ENCODE measurements at regions not wholly inside any gene's neighbourhood (a gene's known extent, or its start where the extent isn't known, plus 50 kb on each side); places are given as distances from the start of the nearest gene placed in this dataset.

DNA sequence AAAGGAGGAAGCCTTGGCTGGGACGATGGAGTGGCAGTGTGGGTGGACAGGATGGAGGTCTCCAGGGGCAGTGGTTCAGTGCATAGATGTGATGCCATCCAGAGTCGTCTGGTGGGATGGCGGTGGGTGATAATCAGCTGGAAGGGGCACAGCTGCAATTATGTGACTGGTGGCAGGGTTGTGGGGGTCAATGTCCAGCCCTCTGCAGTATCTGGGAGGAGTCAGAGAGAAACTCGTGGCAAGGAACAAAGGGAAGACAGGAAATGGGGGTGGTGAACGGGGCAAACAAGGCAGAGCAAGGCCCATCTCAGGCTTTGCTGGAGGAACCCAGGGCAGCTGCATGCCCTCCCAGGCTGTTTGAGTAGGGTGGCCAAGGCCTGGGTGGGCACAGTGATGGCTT, 118.3 kb upstream of the USP24 start:
- no peaks in the 10 kb centered on the region for H3K79me2 ChIP-seq (ENCODE audit: low read depth)
- peaks cover 11% of the 10 kb centered on the region for H3K27me3 Mint-ChIP-seq (ENCODE audit: insufficient read depth, low read depth)
- H3K9me3 Mint-ChIP-seq: no peaks in the 10 kb centered on the region
- DNase-seq (ENCODE audit: low spot score): no peak
- no peaks in the 10 kb centered on the region for H4K20me1 ChIP-seq (ENCODE audit: low read depth)
- H3K27ac Mint-ChIP-seq: no peak overlapping the region
- no peak overlapping the region for H3K27ac ChIP-seq
- H3K36me3 Mint-ChIP-seq: no peaks in the 10 kb centered on the region
- H3K4me1 ChIP-seq: no peaks in the 10 kb centered on the region
- no peaks in the 10 kb centered on the region for H3K27me3 ChIP-seq
- H3K9ac ChIP-seq: no peak overlapping the region
- no peaks in the 10 kb centered on the region for H3K9me3 ChIP-seq (ENCODE audit: low read depth)
- no peaks in the 10 kb centered on the region for H3F3A ChIP-seq (ENCODE audit: low read depth)
- H3K4me3 Mint-ChIP-seq: no peak overlapping the region
- H3K36me3 ChIP-seq: no peaks in the 10 kb centered on the region
- no peak overlapping the region for H3K4me2 ChIP-seq
- no peak overlapping the region for H2AFZ ChIP-seq (replicated peaks)
- peaks cover 6% of the 10 kb centered on the region for H3K4me1 Mint-ChIP-seq
- TF ChIP-seq EZH2 (IDR thresholded peaks at IDR 0.05) (no peak), EZH2phosphoT487 (IDR thresholded peaks at IDR 0.05) (no peak)
- TF ChIP-seq, protein P1, sequence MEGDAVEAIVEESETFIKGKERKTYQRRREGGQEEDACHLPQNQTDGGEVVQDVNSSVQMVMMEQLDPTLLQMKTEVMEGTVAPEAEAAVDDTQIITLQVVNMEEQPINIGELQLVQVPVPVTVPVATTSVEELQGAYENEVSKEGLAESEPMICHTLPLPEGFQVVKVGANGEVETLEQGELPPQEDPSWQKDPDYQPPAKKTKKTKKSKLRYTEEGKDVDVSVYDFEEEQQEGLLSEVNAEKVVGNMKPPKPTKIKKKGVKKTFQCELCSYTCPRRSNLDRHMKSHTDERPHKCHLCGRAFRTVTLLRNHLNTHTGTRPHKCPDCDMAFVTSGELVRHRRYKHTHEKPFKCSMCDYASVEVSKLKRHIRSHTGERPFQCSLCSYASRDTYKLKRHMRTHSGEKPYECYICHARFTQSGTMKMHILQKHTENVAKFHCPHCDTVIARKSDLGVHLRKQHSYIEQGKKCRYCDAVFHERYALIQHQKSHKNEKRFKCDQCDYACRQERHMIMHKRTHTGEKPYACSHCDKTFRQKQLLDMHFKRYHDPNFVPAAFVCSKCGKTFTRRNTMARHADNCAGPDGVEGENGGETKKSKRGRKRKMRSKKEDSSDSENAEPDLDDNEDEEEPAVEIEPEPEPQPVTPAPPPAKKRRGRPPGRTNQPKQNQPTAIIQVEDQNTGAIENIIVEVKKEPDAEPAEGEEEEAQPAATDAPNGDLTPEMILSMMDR (IDR thresholded peaks at IDR 0.05): no peak
- no peak overlapping the region for H3K4me3 ChIP-seq

DNA sequence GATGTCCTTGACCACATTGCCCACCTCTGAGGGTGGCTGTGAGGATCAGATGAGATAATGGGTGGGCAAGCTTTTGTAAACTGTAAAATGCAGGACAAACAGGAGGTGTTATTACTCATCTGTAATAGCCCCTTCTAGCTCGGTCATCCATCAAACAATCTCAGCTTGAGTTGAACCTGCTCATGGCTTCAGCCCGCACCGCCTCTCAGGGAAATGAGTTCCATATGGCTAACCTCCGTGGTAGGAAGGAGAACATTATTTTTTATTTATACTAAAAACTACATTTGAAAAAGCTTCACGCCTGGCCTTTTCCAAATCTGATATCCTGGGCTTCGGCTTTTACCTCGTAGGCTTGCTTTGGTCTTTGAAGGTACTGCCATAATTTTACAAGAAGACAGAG, 116.2 kb upstream of the USP24 start:
- Histone ChIP-seq H3F3A (ENCODE audit: low read depth) (no peaks in the 10 kb centered on the region), H3K79me2 (ENCODE audit: low read depth) (no peaks in the 10 kb centered on the region), H3K9me3 (ENCODE audit: low read depth) (no peaks in the 10 kb centered on the region), H3K4me1 (no peaks in the 10 kb centered on the region), H3K27me3 (no peaks in the 10 kb centered on the region), H2AFZ (replicated peaks) (no peak overlapping the region), H3K9ac (no peak overlapping the region), H3K4me3 (no peak overlapping the region), H3K27ac (no peak overlapping the region), H3K36me3 (no peaks in the 10 kb centered on the region), H4K20me1 (ENCODE audit: low read depth) (no peaks in the 10 kb centered on the region), H3K4me2 (no peak overlapping the region)
- DNase-seq (ENCODE audit: low spot score): no peak
- Mint-ChIP-seq H3K27me3 (ENCODE audit: insufficient read depth, low read depth) (peaks cover 13% of the 10 kb centered on the region), H3K4me3 (no peak overlapping the region), H3K36me3 (no peaks in the 10 kb centered on the region), H3K27ac (no peak overlapping the region), H3K4me1 (peaks cover 6% of the 10 kb centered on the region), H3K9me3 (no peaks in the 10 kb centered on the region)
- TF ChIP-seq EZH2 (IDR thresholded peaks at IDR 0.05) (no peak), EZH2phosphoT487 (IDR thresholded peaks at IDR 0.05) (no peak)
- TF ChIP-seq, protein P1 (IDR thresholded peaks at IDR 0.05): no peak

DNA sequence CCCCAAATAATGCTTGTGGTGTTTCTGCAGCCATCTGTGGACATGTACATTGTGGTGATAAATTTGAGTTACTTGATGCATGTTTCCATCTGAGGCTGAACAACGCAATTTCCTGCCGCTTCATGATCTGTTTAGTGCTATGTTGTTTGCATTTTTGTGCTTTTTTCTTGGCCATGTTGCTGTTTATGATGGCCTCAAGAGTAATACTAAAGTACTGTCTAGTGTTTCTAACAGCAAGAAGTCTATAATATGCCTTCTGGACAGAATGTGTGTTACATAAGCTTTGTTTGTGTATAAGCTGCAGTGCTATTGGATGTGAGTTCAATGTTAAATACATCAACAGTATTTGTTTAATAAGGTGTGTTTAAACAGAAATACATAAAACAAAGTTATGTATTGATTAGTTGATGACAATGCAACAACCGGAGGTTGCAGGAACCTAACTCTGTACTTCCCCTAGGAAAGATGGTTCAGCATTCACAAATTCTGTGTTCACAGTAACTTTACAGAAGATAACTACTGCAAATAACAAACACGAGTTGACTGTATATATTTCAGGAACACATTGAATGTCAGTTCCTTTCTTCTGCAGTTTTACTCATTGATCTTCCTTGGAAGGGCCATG, 114.8 kb upstream of the USP24 start:
- TF ChIP-seq EZH2 (IDR thresholded peaks at IDR 0.05) (no peak), EZH2phosphoT487 (IDR thresholded peaks at IDR 0.05) (no peak)
- TF ChIP-seq, protein P1 (IDR thresholded peaks at IDR 0.05): no peak
- Histone ChIP-seq H3K36me3 (no peaks in the 10 kb centered on the region), H3K4me1 (no peaks in the 10 kb centered on the region), H3K79me2 (ENCODE audit: low read depth) (no peaks in the 10 kb centered on the region), H3K4me2 (no peak overlapping the region), H3K27ac (no peak overlapping the region), H3K27me3 (no peaks in the 10 kb centered on the region), H4K20me1 (ENCODE audit: low read depth) (no peaks in the 10 kb centered on the region), H2AFZ (replicated peaks) (no peak overlapping the region), H3K4me3 (no peak overlapping the region), H3F3A (ENCODE audit: low read depth) (no peaks in the 10 kb centered on the region), H3K9me3 (ENCODE audit: low read depth) (no peaks in the 10 kb centered on the region), H3K9ac (no peak overlapping the region)
- H3K27ac Mint-ChIP-seq: no peak overlapping the region
- peaks cover 6% of the 10 kb centered on the region for H3K4me1 Mint-ChIP-seq
- H3K9me3 Mint-ChIP-seq: no peaks in the 10 kb centered on the region
- H3K27me3 Mint-ChIP-seq (ENCODE audit: insufficient read depth, low read depth): peaks cover 15% of the 10 kb centered on the region
- H3K4me3 Mint-ChIP-seq: no peak overlapping the region
- H3K36me3 Mint-ChIP-seq: no peaks in the 10 kb centered on the region
- no peak for DNase-seq (ENCODE audit: low spot score)

All from neural progenitor cell (in vitro differentiated cells).